Endothelial cell of umbilical vein (primary cell): ENCODE measurements at regions not wholly inside any gene's neighbourhood (a gene's known extent, or its start where the extent isn't known, plus 50 kb on each side); places are given as distances from the start of the nearest gene placed in this dataset.

Experiments
- CTCF ChIP-seq, 2 donors: IDR thresholded peaks; 1 replicate in 1 of 2; 2 replicates in 1 of 2; pipeline ENCODE4 v1.5.1; 2011; ENCODE audit warnings: low read length in 2 of 2, mild to moderate bottlenecking in 2 of 2, moderate library complexity in 2 of 2, control low read depth in 1 of 2, inconsistent platforms in 1 of 2, low read depth in 1 of 2; ENCODE audit not compliant: insufficient read depth in 1 of 2; ENCODE audit errors: extremely low read depth in 1 of 2
- EZH2 ChIP-seq: IDR thresholded peaks from 2 replicates; pipeline ENCODE4 v1.6.1; 2012; ENCODE audit warnings: borderline replicate concordance, low read depth, mild to moderate bottlenecking, moderate library complexity, low read length, inconsistent platforms; ENCODE audit not compliant: severe bottlenecking
- GATA2 ChIP-seq: IDR thresholded peaks from 2 replicates; pipeline ENCODE4 v1.7.0; 2011; ENCODE audit warnings: low read depth, mild to moderate bottlenecking, moderate library complexity, mixed read lengths, low read length; ENCODE audit not compliant: insufficient read length, insufficient read depth
- MAX ChIP-seq: IDR thresholded peaks from 2 replicates; pipeline ENCODE4 v1.6.1; 2011; ENCODE audit not compliant: insufficient read depth, insufficient read length
- POLR2A ChIP-seq: IDR thresholded peaks from 2 replicates; pipeline ENCODE4 v1.6.1; 2012; ENCODE audit warnings: low read depth, mild to moderate bottlenecking, control low read depth, low read length
- POLR2AphosphoS5 ChIP-seq: IDR thresholded peaks from 2 replicates; pipeline ENCODE4 v1.6.1; 2012; ENCODE audit warnings: low read depth, mild to moderate bottlenecking, control low read depth, low read length, moderate library complexity; ENCODE audit not compliant: insufficient read depth

GRCh38 chr3:132847849-132848625, 125.8 kb upstream of the NPHP3 start:
- TF ChIP-seq CTCF (IDR thresholded peaks at IDR 0.05; ENCODE audit: extremely low read depth in 1 of 2, insufficient read depth in 1 of 2, low read depth in 1 of 2, low read length in 2 of 2) (no peak), MAX (no peak), POLR2A (no peak), POLR2AphosphoS5 (no peak), GATA2 (no peak), EZH2 (no peak)
